DOHH2 (cell line): ENCODE measurements at regions not wholly inside any gene's neighbourhood (a gene's known extent, or its start where the extent isn't known, plus 50 kb on each side); places are given as distances from the start of the nearest gene placed in this dataset.

Experiments
- EZH2phosphoT487 ChIP-seq: fragments of 200-600 bp; sonication (generic); IDR thresholded peaks from 2 replicates; pipeline ENCODE4 v1.6.1; 2017; ENCODE audit warnings: borderline replicate concordance, mild to moderate bottlenecking, antibody characterized with exemption, low read length, moderate library complexity, mixed read lengths
- TF ChIP-seq, protein P1 (sequence below): fragments of 200-600 bp; sonication (generic); IDR thresholded peaks from one replicate; pipeline ENCODE4 v1.5.1; 2014; ENCODE audit warnings: antibody characterized with exemption, mild to moderate bottlenecking, low read depth, low read length; ENCODE audit not compliant: poor library complexity, severe bottlenecking

DNA sequence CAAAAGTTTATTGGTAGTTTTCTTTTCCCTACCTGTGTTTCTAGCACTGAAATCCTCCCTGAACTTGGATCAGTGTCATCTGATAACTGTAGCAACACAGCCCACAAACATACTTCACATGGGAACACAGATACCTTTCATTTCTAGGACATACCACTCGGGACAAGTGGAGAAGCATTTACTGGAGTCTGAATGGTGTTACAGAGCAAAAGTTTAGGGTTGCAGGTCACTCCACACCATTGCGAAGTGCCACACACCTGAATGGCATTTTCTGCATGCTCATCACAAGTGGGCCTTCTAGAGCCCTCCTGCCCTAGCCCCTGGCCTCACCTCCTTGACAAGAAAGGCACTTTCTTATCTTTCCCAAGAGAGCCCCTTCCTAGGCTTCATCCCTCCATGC lies 184.8 kb upstream of the PKDCC start:
- no peak for TF ChIP-seq EZH2phosphoT487
- TF ChIP-seq, protein P1, sequence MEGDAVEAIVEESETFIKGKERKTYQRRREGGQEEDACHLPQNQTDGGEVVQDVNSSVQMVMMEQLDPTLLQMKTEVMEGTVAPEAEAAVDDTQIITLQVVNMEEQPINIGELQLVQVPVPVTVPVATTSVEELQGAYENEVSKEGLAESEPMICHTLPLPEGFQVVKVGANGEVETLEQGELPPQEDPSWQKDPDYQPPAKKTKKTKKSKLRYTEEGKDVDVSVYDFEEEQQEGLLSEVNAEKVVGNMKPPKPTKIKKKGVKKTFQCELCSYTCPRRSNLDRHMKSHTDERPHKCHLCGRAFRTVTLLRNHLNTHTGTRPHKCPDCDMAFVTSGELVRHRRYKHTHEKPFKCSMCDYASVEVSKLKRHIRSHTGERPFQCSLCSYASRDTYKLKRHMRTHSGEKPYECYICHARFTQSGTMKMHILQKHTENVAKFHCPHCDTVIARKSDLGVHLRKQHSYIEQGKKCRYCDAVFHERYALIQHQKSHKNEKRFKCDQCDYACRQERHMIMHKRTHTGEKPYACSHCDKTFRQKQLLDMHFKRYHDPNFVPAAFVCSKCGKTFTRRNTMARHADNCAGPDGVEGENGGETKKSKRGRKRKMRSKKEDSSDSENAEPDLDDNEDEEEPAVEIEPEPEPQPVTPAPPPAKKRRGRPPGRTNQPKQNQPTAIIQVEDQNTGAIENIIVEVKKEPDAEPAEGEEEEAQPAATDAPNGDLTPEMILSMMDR, result no peak
